ENCODE measurements at regions not wholly inside any gene's neighbourhood (a gene's known extent, or its start where the extent isn't known, plus 50 kb on each side); places are given as distances from the start of the nearest gene placed in this dataset.
"Not testable (repeated sequence)": the region's sequence is repeated elsewhere in the genome, so short reads cannot be mapped to it uniquely, and the experiment has no call there.

DNA sequence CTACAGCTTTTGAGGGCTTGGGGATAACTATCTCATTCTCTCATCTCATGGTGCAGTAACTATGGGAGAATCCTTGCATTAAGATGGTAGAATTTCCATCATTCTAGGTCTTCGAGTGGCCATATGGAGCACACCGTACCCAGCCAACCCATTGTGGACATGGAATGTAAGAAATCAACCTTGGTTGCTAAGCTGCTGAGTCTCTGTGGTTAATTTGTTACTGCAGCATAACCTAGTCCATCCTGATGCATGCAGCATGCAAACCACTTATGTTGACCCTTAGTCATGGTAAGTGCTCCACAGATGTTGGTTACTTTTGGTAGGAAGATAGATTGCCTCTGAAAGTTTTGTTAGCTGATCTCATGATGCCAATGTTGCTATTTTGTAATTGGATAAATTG is 156.3 kb upstream of the CCZ1B start:
- TF ChIP-seq CTCF (conservative IDR thresholded peaks at IDR 0.05 in 1 of 2, IDR thresholded peaks at IDR 0.05 in 1 of 2; ENCODE audit: low read depth in 1 of 2, low read length in 2 of 2); EZH2 (IDR thresholded peaks at IDR 0.05; ENCODE audit: low read length, missing control alignments): not testable (repeated sequence)

All from fibroblast of lung (primary cell).